ENCODE measurements at regions not wholly inside any gene's neighbourhood (a gene's known extent, or its start where the extent isn't known, plus 50 kb on each side); places are given as distances from the start of the nearest gene placed in this dataset.
A peak's percentile ranks its signal among the peaks of the same experiment; 100 is the strongest.

- TF ChIP-seq, protein P1, sequence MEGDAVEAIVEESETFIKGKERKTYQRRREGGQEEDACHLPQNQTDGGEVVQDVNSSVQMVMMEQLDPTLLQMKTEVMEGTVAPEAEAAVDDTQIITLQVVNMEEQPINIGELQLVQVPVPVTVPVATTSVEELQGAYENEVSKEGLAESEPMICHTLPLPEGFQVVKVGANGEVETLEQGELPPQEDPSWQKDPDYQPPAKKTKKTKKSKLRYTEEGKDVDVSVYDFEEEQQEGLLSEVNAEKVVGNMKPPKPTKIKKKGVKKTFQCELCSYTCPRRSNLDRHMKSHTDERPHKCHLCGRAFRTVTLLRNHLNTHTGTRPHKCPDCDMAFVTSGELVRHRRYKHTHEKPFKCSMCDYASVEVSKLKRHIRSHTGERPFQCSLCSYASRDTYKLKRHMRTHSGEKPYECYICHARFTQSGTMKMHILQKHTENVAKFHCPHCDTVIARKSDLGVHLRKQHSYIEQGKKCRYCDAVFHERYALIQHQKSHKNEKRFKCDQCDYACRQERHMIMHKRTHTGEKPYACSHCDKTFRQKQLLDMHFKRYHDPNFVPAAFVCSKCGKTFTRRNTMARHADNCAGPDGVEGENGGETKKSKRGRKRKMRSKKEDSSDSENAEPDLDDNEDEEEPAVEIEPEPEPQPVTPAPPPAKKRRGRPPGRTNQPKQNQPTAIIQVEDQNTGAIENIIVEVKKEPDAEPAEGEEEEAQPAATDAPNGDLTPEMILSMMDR (IDR thresholded peaks at IDR 0.05), result no peak
These were observed 62.7 kb upstream of the IRX6 start for GRCh38 chr16:55261301-55261700.

GRCh38 chr16:55263271-55264250 lies 60.4 kb upstream of the IRX6 start:
- peak in 1 of 2 donors; percentile 14 for DNase-seq
- Histone ChIP-seq H3K4me1 (peaks cover 0 to 14% (median 0%) of the 10 kb centered on the region in 9 donors), H3K4me3 (no peak overlapping the region), H3K27ac (peak overlapping the region in 5 of 10 donors; percentile 15 to 76 (median 58)), H3K36me3 (no peaks in the 10 kb centered on the region), H3K27me3 (no peaks in the 10 kb centered on the region), H3K9me3 (peaks cover 0 to 8% (median 0%) of the 10 kb centered on the region in 11 donors)
- intact Hi-C loops (cut with DNase I), result no loop called here
- peak in 7 of 8 donors; percentile 65 to 94 (median 79) for ATAC-seq
- 74% methylated on average over 10 of the region's 10 CpGs for WGBS, 2 donors
- TF ChIP-seq, protein P1 (IDR thresholded peaks at IDR 0.05), result no peak

More at GRCh38 chr16:55261301-55261700, 62.7 kb upstream of the IRX6 start:
- Histone ChIP-seq H3K27ac (no peak overlapping the region), H3K4me3 (no peak overlapping the region), H3K4me1 (peaks cover 0 to 14% (median 0%) of the 10 kb centered on the region in 9 donors), H3K27me3 (no peaks in the 10 kb centered on the region), H3K36me3 (no peaks in the 10 kb centered on the region), H3K9me3 (peaks cover 0 to 8% (median 0%) of the 10 kb centered on the region in 11 donors)
- 74 to 85% methylated on average over 3 of the region's 3 CpGs for WGBS, 2 donors
- no peak for ATAC-seq
- intact Hi-C loops (cut with DNase I), result no loop called here
- DNase-seq, result no peak

- Histone ChIP-seq H3K4me3 (no peak overlapping the region), H3K27me3 (no peaks in the 10 kb centered on the region), H3K27ac (no peak overlapping the region), H3K4me1 (peaks cover 0 to 14% (median 0%) of the 10 kb centered on the region in 9 donors), H3K36me3 (no peaks in the 10 kb centered on the region), H3K9me3 (peaks cover 0 to 8% (median 0%) of the 10 kb centered on the region in 11 donors)
- ATAC-seq, result no peak
- WGBS, 2 donors, result 75 to 87% methylated on average over 7 of the region's 7 CpGs
- intact Hi-C loops (cut with DNase I), result no loop called here
- TF ChIP-seq, protein P1 (IDR thresholded peaks at IDR 0.05), result no peak
- DNase-seq, result no peak
These were observed 59.1 kb upstream of the IRX6 start for GRCh38 chr16:55264949-55265348.

DNA sequence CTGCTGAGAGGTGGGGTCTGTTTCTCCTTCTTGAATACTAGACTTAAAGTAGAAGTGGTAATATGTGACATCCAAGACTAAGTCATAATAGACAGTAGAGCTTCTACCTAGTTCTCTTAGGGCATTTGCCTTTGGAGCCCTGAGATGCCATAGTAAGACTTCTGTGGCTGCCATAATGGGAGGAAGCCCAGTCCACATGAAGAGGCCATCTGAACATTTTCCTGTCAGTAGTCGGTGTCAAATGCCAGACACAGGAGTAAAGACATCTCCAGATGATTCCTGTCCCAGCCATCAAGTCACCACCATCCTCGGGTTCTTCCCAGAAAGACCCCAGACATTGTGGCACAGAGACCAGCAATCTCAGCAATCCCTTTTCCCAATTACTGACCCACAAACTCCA lies 58.1 kb upstream of the IRX6 start:
- 64 to 74% methylated on average over 2 of the region's 2 CpGs for WGBS, 2 donors
- Histone ChIP-seq H3K4me1 (peaks cover 0 to 14% (median 0%) of the 10 kb centered on the region in 9 donors), H3K27me3 (no peaks in the 10 kb centered on the region), H3K27ac (no peak overlapping the region), H3K36me3 (no peaks in the 10 kb centered on the region), H3K4me3 (no peak overlapping the region), H3K9me3 (peaks cover 0 to 8% (median 0%) of the 10 kb centered on the region in 11 donors)
- intact Hi-C loops (cut with DNase I), result no loop called here
- DNase-seq, result no peak
- TF ChIP-seq, protein P1 (IDR thresholded peaks at IDR 0.05), result no peak
- no peak for ATAC-seq

Data from heart right ventricle (tissue), 16 donors.